HG03457 (cell line): ENCODE measurements at regions not wholly inside any gene's neighbourhood (a gene's known extent, or its start where the extent isn't known, plus 50 kb on each side); places are given as distances from the start of the nearest gene placed in this dataset.

Experiments used
- ATAC-seq: cut with Tn5 transposase; IDR thresholded peaks from one replicate; pipeline ENCODE4 v1.9.1; 2021; ENCODE audit warnings: moderate number of reproducible peaks; ENCODE audit not compliant: unreplicated experiment

DNA sequence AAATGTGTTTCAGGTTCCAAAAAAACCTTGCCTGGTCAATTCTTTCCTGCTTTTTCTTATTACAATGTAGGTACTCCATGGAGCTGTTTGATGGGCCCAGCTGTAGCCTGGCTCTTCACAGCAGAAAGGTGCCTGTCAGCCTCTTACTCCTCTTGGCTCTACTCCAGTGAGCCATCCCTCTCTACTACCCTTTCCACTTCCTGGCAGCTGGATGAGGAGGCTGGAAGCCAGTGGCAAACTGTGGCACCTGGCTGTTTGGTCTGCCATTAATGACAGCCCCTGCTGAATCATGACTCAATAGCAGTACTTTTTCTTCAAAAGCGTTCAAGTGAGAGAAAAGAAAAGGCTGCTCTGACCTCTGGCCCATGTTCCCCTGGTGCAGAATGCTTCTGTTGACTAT is 618.1 kb downstream of the PYDC2 start:
- no peak for ATAC-seq

DNA sequence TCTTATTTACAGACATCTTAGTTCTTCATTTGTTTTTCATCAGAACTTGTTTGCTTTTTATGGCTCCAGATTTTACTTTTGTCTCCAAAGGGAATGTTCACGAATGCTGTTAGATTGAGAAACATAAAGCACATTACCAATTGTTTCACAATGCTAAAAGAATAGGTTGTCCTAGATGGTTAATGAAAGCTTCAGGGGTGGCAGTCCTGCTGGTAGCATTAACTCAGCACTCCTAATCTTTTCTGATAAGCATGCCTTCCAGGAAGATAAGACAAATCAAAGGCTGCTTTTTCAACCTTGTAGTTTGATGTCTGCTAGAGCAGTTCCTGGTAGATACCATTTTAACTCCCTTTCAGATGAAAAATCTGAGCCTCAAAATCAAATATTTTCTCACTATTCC is 619.4 kb downstream of the PYDC2 start:
- no peak for ATAC-seq

DNA sequence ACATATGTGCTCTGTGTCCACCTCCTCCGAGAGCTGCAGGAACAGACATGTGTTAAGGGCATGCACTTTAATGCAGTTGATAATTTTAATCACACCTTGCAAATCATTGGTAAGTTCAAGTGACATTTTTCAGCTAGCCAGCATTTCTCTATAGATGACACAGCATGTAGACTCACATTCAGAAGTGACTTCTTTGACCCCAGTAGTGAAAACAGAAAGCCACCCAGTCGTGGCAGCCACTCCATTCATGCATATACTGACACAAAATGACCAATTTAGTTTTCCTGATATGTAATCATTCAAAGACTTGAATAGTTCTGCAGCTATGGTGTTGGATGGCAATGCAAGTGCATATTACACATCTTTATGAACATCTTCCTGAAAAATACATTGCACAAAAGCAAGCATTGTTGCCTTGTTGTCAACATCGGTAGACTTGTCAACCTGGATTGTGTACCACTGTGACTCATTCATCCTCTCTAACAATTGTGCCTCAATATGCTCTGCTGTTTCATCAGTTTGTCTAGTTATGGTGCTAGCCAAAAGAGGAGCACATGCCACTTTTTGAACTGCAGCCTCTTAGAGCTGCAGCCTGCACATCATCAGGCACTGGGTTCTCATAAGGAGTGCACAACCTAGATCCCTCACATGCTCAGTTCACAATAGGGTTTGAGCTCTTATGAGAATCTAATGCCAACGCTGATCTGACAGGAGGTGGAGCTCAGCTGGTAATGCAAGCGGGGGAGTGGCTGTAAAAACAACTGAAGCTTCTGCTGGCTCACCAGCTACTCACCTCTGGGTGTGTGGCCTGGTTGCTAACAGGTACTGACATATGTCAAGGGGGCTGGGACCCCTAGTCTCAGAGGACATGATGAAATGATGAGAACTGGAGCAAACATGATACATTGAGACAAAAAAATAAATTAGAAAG is 622.0 kb downstream of the PYDC2 start:
- peak; percentile 91 for ATAC-seq
